H1 (cell line): ENCODE measurements at regions not wholly inside any gene's neighbourhood (a gene's known extent, or its start where the extent isn't known, plus 50 kb on each side); places are given as distances from the start of the nearest gene placed in this dataset.

ENCODE experiments used
- BACH1 ChIP-seq: IDR thresholded peaks from 2 replicates; pipeline ENCODE4 v1.6.1; 2012; ENCODE audit warnings: low read length, improper control_type of control experiment
- CHD7 ChIP-seq: fragments of 300-600 bp; sonication (generic); IDR thresholded peaks from 2 replicates; pipeline ENCODE4 v1.7.1; 2012; ENCODE audit warnings: low read length, moderate library complexity, mild to moderate bottlenecking, inconsistent platforms; ENCODE audit not compliant: insufficient replicate concordance
- FOSL1 ChIP-seq: IDR thresholded peaks from 2 replicates; pipeline ENCODE4 v1.6.1; 2011; ENCODE audit warnings: mild to moderate bottlenecking, low read depth, low read length, moderate library complexity; ENCODE audit not compliant: insufficient read depth
- GABPA ChIP-seq: IDR thresholded peaks from 2 replicates; pipeline ENCODE4 v1.6.1; 2011; ENCODE audit warnings: mild to moderate bottlenecking, low read length, moderate library complexity, borderline replicate concordance; ENCODE audit not compliant: insufficient read depth
- MAX ChIP-seq: IDR thresholded peaks from 2 replicates; pipeline ENCODE4 v1.6.1; 2012; ENCODE audit warnings: inconsistent platforms
- POLR2A ChIP-seq, 2 experiments: IDR thresholded peaks; 1 replicate in 1 of 2; 2 replicates in 1 of 2; pipeline ENCODE4 v1.6.1; 2011; ENCODE audit warnings: low read depth in 2 of 2, low read length in 2 of 2, mild to moderate bottlenecking in 2 of 2; ENCODE audit errors: control extremely low read depth in 1 of 2
- POU5F1 ChIP-seq: IDR thresholded peaks from 2 replicates; pipeline ENCODE4 v1.6.1; 2011; ENCODE audit warnings: low read depth, mild to moderate bottlenecking, low read length, moderate library complexity
- RBBP5 ChIP-seq: IDR thresholded peaks from 2 replicates; pipeline ENCODE4 v1.7.1; 2012; ENCODE audit warnings: low read depth, mild to moderate bottlenecking, inconsistent platforms, low read length, moderate library complexity, borderline replicate concordance
- RFX5 ChIP-seq: IDR thresholded peaks from 2 replicates; pipeline ENCODE4 v1.6.1; 2011; ENCODE audit warnings: low read depth, low read length, improper control_type of control experiment, borderline replicate concordance
- SRF ChIP-seq: IDR thresholded peaks from 2 replicates; pipeline ENCODE4 v1.6.1; 2011; ENCODE audit warnings: mild to moderate bottlenecking, low read depth, low read length, moderate library complexity
- YY1 ChIP-seq: IDR thresholded peaks from 2 replicates; pipeline ENCODE4 v1.6.1; 2011; ENCODE audit warnings: low read depth, mild to moderate bottlenecking, low read length

GRCh38 chr5:167857321-167857720, 434.1 kb upstream of the WWC1 start (continued):
- TF ChIP-seq CHD7, result no peak
- TF ChIP-seq GABPA, result no peak
- no peak for TF ChIP-seq POU5F1
- no peak for TF ChIP-seq BACH1
- no peak for TF ChIP-seq RFX5
- TF ChIP-seq MAX, result no peak
- TF ChIP-seq RBBP5, result no peak
- TF ChIP-seq FOSL1, result no peak
- TF ChIP-seq YY1, result no peak
- TF ChIP-seq SRF, result no peak
- no peak for TF ChIP-seq POLR2A (IDR thresholded peaks at IDR 0.05; ENCODE audit: control extremely low read depth in 1 of 2, low read depth in 2 of 2, low read length in 2 of 2)
